CD4-positive, alpha-beta T cell treated with Interleukin-17A for 1 hour (primary cell): ENCODE measurements at regions not wholly inside any gene's neighbourhood (a gene's known extent, or its start where the extent isn't known, plus 50 kb on each side); places are given as distances from the start of the nearest gene placed in this dataset.
"Not testable (repeated sequence)": the region's sequence is repeated elsewhere in the genome, so short reads cannot be mapped to it uniquely, and the experiment has no call there.

Experiments
- DNase-seq: peaks from one replicate; pipeline ENCODE4 v3.0.0-alpha.2; 2020

- no peak for DNase-seq
Observed at GRCh38 chr1:192907545-192908243, 98.9 kb downstream of the RGS2 start.

- DNase-seq, result not testable (repeated sequence)
Observed at GRCh38 chr1:192911896-192912656, 103.2 kb downstream of the RGS2 start.

- DNase-seq, result no peak
Observed at GRCh38 chr1:192913683-192914082, 104.8 kb downstream of the RGS2 start.

- DNase-seq, result no peak
Observed at GRCh38 chr1:192914092-192914491, 105.3 kb downstream of the RGS2 start.

- DNase-seq, result no peak
Observed at GRCh38 chr1:192914696-192915095, 105.9 kb downstream of the RGS2 start.

- no peak for DNase-seq
Observed at GRCh38 chr1:192916021-192916420, 107.2 kb downstream of the RGS2 start.

- no peak for DNase-seq
Observed at GRCh38 chr1:192918259-192918658, 109.4 kb downstream of the RGS2 start.

- DNase-seq, result no peak
Observed at GRCh38 chr1:192920412-192920811, 111.6 kb downstream of the RGS2 start.

GRCh38 chr1:192925609-192926008 is 116.8 kb downstream of the RGS2 start:
- DNase-seq, result no peak

- DNase-seq, result no peak
Observed at GRCh38 chr1:192926736-192927135, 117.9 kb downstream of the RGS2 start.

GRCh38 chr1:192927496-192927895 is 118.7 kb downstream of the RGS2 start:
- DNase-seq, result no peak

GRCh38 chr1:192929597-192929996 is 120.8 kb downstream of the RGS2 start:
- no peak for DNase-seq

GRCh38 chr1:192933744-192934143 is 124.9 kb downstream of the RGS2 start:
- DNase-seq, result no peak

GRCh38 chr1:192936313-192937018 is 122.7 kb downstream of the UCHL5 start:
- DNase-seq, result peak; percentile 30

- DNase-seq, result no peak
Observed at GRCh38 chr1:192937128-192937527, 122.0 kb downstream of the UCHL5 start.

- no peak for DNase-seq
Observed at GRCh38 chr1:192939440-192939839, 119.7 kb downstream of the UCHL5 start.

GRCh38 chr1:192940658-192941057 is 118.5 kb downstream of the UCHL5 start:
- DNase-seq, result no peak

GRCh38 chr1:192941722-192942411 is 117.3 kb downstream of the UCHL5 start:
- no peak for DNase-seq

GRCh38 chr1:192943108-192943507 is 116.1 kb downstream of the UCHL5 start:
- no peak for DNase-seq

- DNase-seq, result no peak
Observed at GRCh38 chr1:192943522-192943921, 115.6 kb downstream of the UCHL5 start.

- DNase-seq, result no peak
Observed at GRCh38 chr1:192945390-192946130, 113.6 kb downstream of the UCHL5 start.

- DNase-seq, result no peak
Observed at GRCh38 chr1:192949783-192950182, 109.4 kb downstream of the UCHL5 start.
